GM10266 (cell line): ENCODE measurements at regions not wholly inside any gene's neighbourhood (a gene's known extent, or its start where the extent isn't known, plus 50 kb on each side); places are given as distances from the start of the nearest gene placed in this dataset.

Experiments
- DNase-seq: peaks from one replicate; pipeline ENCODE4 v3.0.0; 2012; ENCODE audit errors: extremely low spot score
- TF ChIP-seq, protein P1 (sequence below): IDR thresholded peaks from 2 replicates; pipeline ENCODE4 v1.5.1; 2012; ENCODE audit warnings: mild to moderate bottlenecking, low read depth; ENCODE audit not compliant: control insufficient read depth, insufficient read depth; ENCODE audit errors: missing control alignments

DNA sequence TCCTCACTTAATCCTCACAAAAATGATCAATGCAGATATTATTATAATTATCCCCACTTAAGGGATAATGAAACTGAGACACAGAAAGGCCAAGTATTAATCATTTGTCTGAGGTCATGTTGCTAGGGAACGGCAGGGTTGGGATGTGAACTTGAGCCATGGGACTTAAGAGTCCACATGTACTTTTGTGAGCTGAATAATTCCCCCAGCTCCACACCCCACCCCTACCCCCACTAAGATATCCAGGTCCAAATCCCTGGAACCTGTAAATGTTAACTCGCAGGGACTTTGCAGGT, 290.5 kb upstream of the GADL1 start:
- no peak for DNase-seq
- TF ChIP-seq, protein P1, sequence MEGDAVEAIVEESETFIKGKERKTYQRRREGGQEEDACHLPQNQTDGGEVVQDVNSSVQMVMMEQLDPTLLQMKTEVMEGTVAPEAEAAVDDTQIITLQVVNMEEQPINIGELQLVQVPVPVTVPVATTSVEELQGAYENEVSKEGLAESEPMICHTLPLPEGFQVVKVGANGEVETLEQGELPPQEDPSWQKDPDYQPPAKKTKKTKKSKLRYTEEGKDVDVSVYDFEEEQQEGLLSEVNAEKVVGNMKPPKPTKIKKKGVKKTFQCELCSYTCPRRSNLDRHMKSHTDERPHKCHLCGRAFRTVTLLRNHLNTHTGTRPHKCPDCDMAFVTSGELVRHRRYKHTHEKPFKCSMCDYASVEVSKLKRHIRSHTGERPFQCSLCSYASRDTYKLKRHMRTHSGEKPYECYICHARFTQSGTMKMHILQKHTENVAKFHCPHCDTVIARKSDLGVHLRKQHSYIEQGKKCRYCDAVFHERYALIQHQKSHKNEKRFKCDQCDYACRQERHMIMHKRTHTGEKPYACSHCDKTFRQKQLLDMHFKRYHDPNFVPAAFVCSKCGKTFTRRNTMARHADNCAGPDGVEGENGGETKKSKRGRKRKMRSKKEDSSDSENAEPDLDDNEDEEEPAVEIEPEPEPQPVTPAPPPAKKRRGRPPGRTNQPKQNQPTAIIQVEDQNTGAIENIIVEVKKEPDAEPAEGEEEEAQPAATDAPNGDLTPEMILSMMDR: no peak

DNA sequence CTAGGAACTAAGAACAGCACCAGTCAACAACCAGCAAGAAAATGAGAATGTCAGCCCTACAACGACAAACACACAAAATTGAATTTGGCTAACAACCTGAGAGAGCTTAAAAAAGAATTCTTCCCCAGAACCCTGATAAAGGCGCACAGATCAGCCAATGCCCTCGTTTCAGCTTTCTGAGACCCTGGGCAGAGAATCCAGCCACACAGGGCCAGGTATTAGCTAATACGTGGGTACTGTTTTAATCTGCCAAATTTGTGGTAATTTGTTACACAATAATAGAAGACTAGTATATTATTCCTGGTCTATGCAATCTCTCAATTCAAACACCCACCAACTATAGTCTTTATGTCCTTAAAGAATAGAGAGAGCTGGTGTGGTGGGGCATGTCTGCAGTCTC, 291.6 kb upstream of the GADL1 start:
- DNase-seq: no peak
- TF ChIP-seq, protein P1: no peak

DNA sequence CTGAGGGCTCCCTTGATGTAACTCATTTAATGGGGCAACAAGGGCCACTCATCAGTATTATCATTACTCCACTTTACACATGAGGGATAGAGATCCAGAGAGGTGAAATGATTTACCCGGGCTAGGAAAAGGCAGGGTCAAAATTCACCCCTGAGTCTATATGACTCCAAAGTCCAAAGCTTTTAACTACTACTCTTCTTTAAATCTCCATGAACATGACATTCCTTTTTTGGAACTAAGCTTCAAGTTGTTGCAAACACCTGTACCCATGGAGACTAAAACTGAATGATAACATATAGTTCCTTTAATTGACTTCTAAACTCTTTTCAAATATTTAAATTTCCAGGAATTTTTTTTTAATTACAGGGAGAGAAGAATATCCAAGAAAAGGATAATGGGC, 292.9 kb upstream of the GADL1 start:
- no peak for DNase-seq
- TF ChIP-seq, protein P1: no peak

DNA sequence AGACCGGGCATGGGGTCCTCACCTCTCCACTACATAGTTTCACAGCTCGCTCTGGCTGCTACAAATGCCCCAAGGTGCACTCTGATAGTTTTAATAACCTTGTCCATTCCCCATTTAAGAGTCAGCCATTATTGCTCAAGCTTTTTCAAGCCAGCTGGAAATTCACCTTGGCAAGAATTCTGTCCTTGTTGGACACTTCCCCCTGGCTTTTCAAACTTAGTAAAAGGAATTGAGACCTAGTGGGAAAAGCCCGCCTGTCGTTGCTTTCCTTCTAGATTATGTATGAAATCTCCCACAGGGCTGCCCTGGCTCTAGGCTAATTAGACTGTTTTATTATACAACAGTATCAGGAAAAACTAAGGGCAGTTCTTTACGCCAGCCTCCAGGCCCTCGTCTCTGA, 293.7 kb upstream of the GADL1 start:
- TF ChIP-seq, protein P1: no peak
- no peak for DNase-seq

DNA sequence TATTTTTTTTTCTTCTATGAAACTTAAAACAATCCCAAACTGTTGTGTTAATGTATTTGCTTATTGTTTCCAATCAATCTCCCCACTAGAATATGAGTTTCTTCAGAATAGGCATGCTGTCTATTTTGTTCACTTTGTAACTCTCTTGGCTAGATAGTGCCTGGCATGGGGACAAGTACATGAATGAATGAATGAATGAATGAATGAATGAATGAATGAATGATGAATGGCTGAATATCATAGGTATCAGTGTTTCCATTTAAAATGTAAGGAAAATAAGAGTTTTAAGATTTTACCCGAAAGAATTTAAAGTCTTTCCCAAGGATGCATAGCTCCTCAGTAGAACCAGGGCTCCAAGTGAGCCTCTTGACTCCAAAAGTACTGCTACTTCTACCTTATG, 294.9 kb upstream of the GADL1 start:
- TF ChIP-seq, protein P1: no peak
- DNase-seq: no peak

DNA sequence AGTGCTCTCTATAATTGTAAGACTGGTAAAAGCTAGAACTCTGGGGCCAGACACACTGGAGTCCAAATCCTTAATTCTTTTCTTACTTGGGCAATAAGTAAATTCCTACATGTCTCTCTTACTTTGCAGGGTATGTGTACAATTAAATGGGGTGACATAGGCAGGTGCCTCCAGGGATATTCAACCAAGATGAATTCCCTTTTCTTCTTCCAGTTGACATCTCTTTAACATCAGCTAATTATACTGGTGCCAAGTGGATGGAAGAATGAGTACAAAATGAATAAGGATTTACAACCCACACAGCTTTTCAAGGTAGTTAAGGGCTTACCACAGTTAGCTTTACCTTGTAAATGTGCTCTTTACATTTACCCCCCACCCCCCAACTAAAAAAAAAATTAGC, 295.5 kb upstream of the GADL1 start:
- TF ChIP-seq, protein P1: no peak
- DNase-seq: no peak

DNA sequence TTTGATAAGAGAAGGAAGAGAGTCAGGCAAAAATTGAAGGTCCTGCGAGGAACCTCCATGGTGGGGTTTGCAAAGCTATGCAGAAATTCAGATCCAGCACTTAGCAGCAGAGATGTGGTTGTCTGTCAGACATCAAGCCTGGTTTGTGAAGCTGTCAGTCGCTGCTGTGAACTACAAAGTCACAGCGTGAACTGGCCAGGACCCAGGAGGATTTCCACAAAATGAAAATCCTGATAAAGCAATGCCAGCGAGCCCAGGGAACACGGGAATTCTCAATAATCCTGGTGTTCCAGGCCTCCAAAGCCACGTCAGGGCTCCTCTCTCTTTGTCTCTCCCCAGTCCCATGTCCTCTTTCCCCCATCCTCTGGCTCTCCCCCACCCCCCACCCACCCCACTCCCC, 296.9 kb upstream of the GADL1 start:
- no peak for DNase-seq
- TF ChIP-seq, protein P1: no peak

DNA sequence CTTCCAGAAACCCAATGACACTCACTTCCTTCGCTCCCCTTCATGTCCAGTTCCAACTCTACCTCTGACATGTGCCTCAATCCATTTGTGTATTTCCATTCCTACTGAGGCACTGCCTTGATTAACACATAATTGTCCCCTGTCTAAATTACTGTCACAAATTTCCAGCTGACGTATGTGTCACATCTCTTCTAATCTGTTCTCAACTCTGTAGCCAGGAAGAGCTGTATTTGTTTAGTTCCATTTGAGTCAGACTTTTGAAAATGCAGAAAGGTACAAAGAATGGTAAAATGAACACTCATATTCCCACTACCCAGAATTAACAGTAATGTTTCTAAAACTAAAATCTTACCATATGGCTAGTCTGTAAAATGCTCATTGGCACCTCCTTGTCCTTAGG, 299.0 kb upstream of the GADL1 start:
- TF ChIP-seq, protein P1: no peak

More for the DNA sequence above, 299.0 kb upstream of the GADL1 start:
- no peak for DNase-seq
